Endothelial cell (in vitro differentiated cells): ENCODE measurements at regions not wholly inside any gene's neighbourhood (a gene's known extent, or its start where the extent isn't known, plus 50 kb on each side); places are given as distances from the start of the nearest gene placed in this dataset.
"Not testable (repeated sequence)": the region's sequence is repeated elsewhere in the genome, so short reads cannot be mapped to it uniquely, and the experiment has no call there.

Experiments used
- DNase-seq: peaks from one replicate; pipeline ENCODE4 v3.0.0; 2021; ENCODE audit warnings: low spot score
- H3K27ac Mint-ChIP-seq: one replicate; pipeline ENCODE4 v1.8.0; 2021; ENCODE audit warnings: mixed read lengths, inconsistent platforms; ENCODE audit not compliant: unreplicated experiment
- H3K27me3 Mint-ChIP-seq: one replicate; pipeline ENCODE4 v1.8.0; 2021; ENCODE audit warnings: mild to moderate bottlenecking, moderate library complexity, mixed read lengths, inconsistent platforms; ENCODE audit not compliant: unreplicated experiment
- H3K36me3 Mint-ChIP-seq: one replicate; pipeline ENCODE4 v1.8.0; 2021; ENCODE audit warnings: mild to moderate bottlenecking, low read depth, mixed read lengths, inconsistent platforms; ENCODE audit not compliant: unreplicated experiment
- H3K4me1 Mint-ChIP-seq: one replicate; pipeline ENCODE4 v1.8.0; 2021; ENCODE audit warnings: mild to moderate bottlenecking, mixed read lengths, inconsistent platforms; ENCODE audit not compliant: unreplicated experiment
- H3K4me3 Mint-ChIP-seq: one replicate; pipeline ENCODE4 v1.8.0; 2021; ENCODE audit warnings: mild to moderate bottlenecking, mixed read lengths, inconsistent platforms; ENCODE audit not compliant: unreplicated experiment
- H3K9me3 Mint-ChIP-seq: one replicate; pipeline ENCODE4 v1.8.0; 2021; ENCODE audit warnings: mixed read lengths, inconsistent platforms; ENCODE audit not compliant: unreplicated experiment
- CTCF ChIP-seq: fragments of 200-600 bp; sonication (generic); IDR thresholded peaks from one replicate; pipeline ENCODE4 v1.5.0; 2021; ENCODE audit warnings: antibody characterized with exemption; ENCODE audit not compliant: unreplicated experiment

- Mint-ChIP-seq H3K4me3 (no peak overlapping the region), H3K4me1 (peaks cover 12% of the 10 kb centered on the region), H3K9me3 (no peaks in the 10 kb centered on the region), H3K27me3 (no peaks in the 10 kb centered on the region), H3K36me3 (no peaks in the 10 kb centered on the region), H3K27ac (no peak overlapping the region)
- no peak for TF ChIP-seq CTCF
- DNase-seq, result no peak
Observed at GRCh38 chr4:128635141-128635954, 174.2 kb upstream of the JADE1 start.

GRCh38 chr4:128633067-128633466 lies 176.4 kb upstream of the JADE1 start:
- H3K4me1 Mint-ChIP-seq, result peaks cover 12% of the 10 kb centered on the region
- no peaks in the 10 kb centered on the region for H3K9me3 Mint-ChIP-seq
- TF ChIP-seq CTCF, result no peak
- DNase-seq, result no peak
- no peaks in the 10 kb centered on the region for H3K36me3 Mint-ChIP-seq
- H3K27me3 Mint-ChIP-seq, result no peaks in the 10 kb centered on the region
- H3K27ac Mint-ChIP-seq, result no peak overlapping the region
- no peak overlapping the region for H3K4me3 Mint-ChIP-seq

- H3K27me3 Mint-ChIP-seq, result no peaks in the 10 kb centered on the region
- no peaks in the 10 kb centered on the region for H3K9me3 Mint-ChIP-seq
- H3K4me1 Mint-ChIP-seq, result peaks cover 8% of the 10 kb centered on the region
- no peak for TF ChIP-seq CTCF
- H3K27ac Mint-ChIP-seq, result no peak overlapping the region
- no peak overlapping the region for H3K4me3 Mint-ChIP-seq
- DNase-seq, result no peak
- H3K36me3 Mint-ChIP-seq, result no peaks in the 10 kb centered on the region
Observed at GRCh38 chr4:128630871-128631270, 178.6 kb upstream of the JADE1 start.

- no peaks in the 10 kb centered on the region for H3K9me3 Mint-ChIP-seq
- H3K36me3 Mint-ChIP-seq, result no peaks in the 10 kb centered on the region
- no peak for DNase-seq
- no peaks in the 10 kb centered on the region for H3K27me3 Mint-ChIP-seq
- no peak overlapping the region for H3K4me3 Mint-ChIP-seq
- no peaks in the 10 kb centered on the region for H3K4me1 Mint-ChIP-seq
- H3K27ac Mint-ChIP-seq, result no peak overlapping the region
- TF ChIP-seq CTCF, result no peak
Observed at GRCh38 chr4:128623508-128624215, 185.8 kb upstream of the JADE1 start.

GRCh38 chr4:128620279-128620965 lies 189.1 kb upstream of the JADE1 start:
- not testable (repeated sequence) for DNase-seq, H3K27ac Mint-ChIP-seq, H3K4me3 Mint-ChIP-seq, H3K27me3 Mint-ChIP-seq, H3K36me3 Mint-ChIP-seq, H3K4me1 Mint-ChIP-seq, H3K9me3 Mint-ChIP-seq
